ENCODE measurements at regions not wholly inside any gene's neighbourhood (a gene's known extent, or its start where the extent isn't known, plus 50 kb on each side); places are given as distances from the start of the nearest gene placed in this dataset.

GRCh38 chr4:169870507-169870906, 112.8 kb upstream of the HPF1 start:
- H3K4me3 ChIP-seq (ENCODE audit: control insufficient read depth in 2 of 3, extremely low read depth in 1 of 3, insufficient read depth in 2 of 3, low read depth in 1 of 3, low read length in 3 of 3), result no peak overlapping the region

GRCh38 chr4:169869490-169869889, 111.7 kb upstream of the HPF1 start:
- Histone ChIP-seq H3K79me2 (ENCODE audit: control insufficient read depth, insufficient read depth, low read length) (no peaks in the 10 kb centered on the region), H3K4me1 (ENCODE audit: control insufficient read depth, extremely low read depth, insufficient read depth, low read length) (no peaks in the 10 kb centered on the region), H3K36me3 (ENCODE audit: control insufficient read depth in 2 of 2, extremely low read depth in 1 of 2, insufficient read depth in 2 of 2, low read length in 2 of 2) (no peaks in the 10 kb centered on the region), H3K4me2 (ENCODE audit: control insufficient read depth, extremely low read depth, insufficient read depth, low read depth, low read length) (no peak overlapping the region), H2AFZ (ENCODE audit: control insufficient read depth, low read length) (no peak overlapping the region), H3K9me1 (ENCODE audit: control insufficient read depth, extremely low read depth, insufficient read depth, low read length) (no peaks in the 10 kb centered on the region), H3K4me3 (ENCODE audit: control insufficient read depth in 2 of 3, extremely low read depth in 1 of 3, insufficient read depth in 2 of 3, low read depth in 1 of 3, low read length in 3 of 3) (no peak overlapping the region), H3K9ac (ENCODE audit: control insufficient read depth, extremely low read depth, insufficient read depth, low read length) (no peak overlapping the region), H3K27me3 (ENCODE audit: control insufficient read depth, extremely low read depth, insufficient read depth, low read length) (no peaks in the 10 kb centered on the region), H3K27ac (ENCODE audit: control insufficient read depth, insufficient read depth, low read length) (no peak overlapping the region), H4K20me1 (ENCODE audit: control insufficient read depth, extremely low read depth, insufficient read depth, low read length) (no peaks in the 10 kb centered on the region), H3K9me3 (ENCODE audit: control insufficient read depth, low read depth, low read length) (no peaks in the 10 kb centered on the region)
- FAIRE-seq, result no peak
- TF ChIP-seq CTCF (optimal IDR thresholded peaks at IDR 0.05 in 1 of 3, IDR thresholded peaks at IDR 0.05 in 1 of 3, conservative IDR thresholded peaks at IDR 0.05 in 1 of 3; ENCODE audit: extremely low read depth in 1 of 3, insufficient read depth in 2 of 3, low read length in 3 of 3), result no peak
- TF ChIP-seq EZH2 (IDR thresholded peaks at IDR 0.05; ENCODE audit: low read length), result no peak
- no peak for DNase-seq (ENCODE audit: low read depth, low spot score)
- dilution Hi-C loops (cut with MboI; ENCODE audit: extremely low pct_ligation_motif_present, low sequenced_read_pairs), result no loop called here

More at GRCh38 chr4:169870507-169870906, 112.8 kb upstream of the HPF1 start:
- Histone ChIP-seq H3K36me3 (ENCODE audit: control insufficient read depth in 2 of 2, extremely low read depth in 1 of 2, insufficient read depth in 2 of 2, low read length in 2 of 2) (no peaks in the 10 kb centered on the region), H3K9me3 (ENCODE audit: control insufficient read depth, low read depth, low read length) (no peaks in the 10 kb centered on the region), H3K27ac (ENCODE audit: control insufficient read depth, insufficient read depth, low read length) (no peak overlapping the region), H3K4me1 (ENCODE audit: control insufficient read depth, extremely low read depth, insufficient read depth, low read length) (no peaks in the 10 kb centered on the region), H3K4me2 (ENCODE audit: control insufficient read depth, extremely low read depth, insufficient read depth, low read depth, low read length) (no peak overlapping the region), H3K79me2 (ENCODE audit: control insufficient read depth, insufficient read depth, low read length) (no peaks in the 10 kb centered on the region), H3K9me1 (ENCODE audit: control insufficient read depth, extremely low read depth, insufficient read depth, low read length) (no peaks in the 10 kb centered on the region), H3K9ac (ENCODE audit: control insufficient read depth, extremely low read depth, insufficient read depth, low read length) (no peak overlapping the region), H3K27me3 (ENCODE audit: control insufficient read depth, extremely low read depth, insufficient read depth, low read length) (no peaks in the 10 kb centered on the region), H4K20me1 (ENCODE audit: control insufficient read depth, extremely low read depth, insufficient read depth, low read length) (no peaks in the 10 kb centered on the region), H2AFZ (ENCODE audit: control insufficient read depth, low read length) (no peak overlapping the region)
- no peak for DNase-seq (ENCODE audit: low read depth, low spot score)
- dilution Hi-C loops (cut with MboI; ENCODE audit: extremely low pct_ligation_motif_present, low sequenced_read_pairs), result no loop called here
- FAIRE-seq, result no peak
- no peak for TF ChIP-seq EZH2 (IDR thresholded peaks at IDR 0.05; ENCODE audit: low read length)
- no peak for TF ChIP-seq CTCF (optimal IDR thresholded peaks at IDR 0.05 in 1 of 3, IDR thresholded peaks at IDR 0.05 in 1 of 3, conservative IDR thresholded peaks at IDR 0.05 in 1 of 3; ENCODE audit: extremely low read depth in 1 of 3, insufficient read depth in 2 of 3, low read length in 3 of 3)

Data from keratinocyte (primary cell).